Transverse colon (tissue), 3 donors: ENCODE measurements at regions not wholly inside any gene's neighbourhood (a gene's known extent, or its start where the extent isn't known, plus 50 kb on each side); places are given as distances from the start of the nearest gene placed in this dataset.
A peak's percentile ranks its signal among the peaks of the same experiment; 100 is the strongest.
"Not testable (repeated sequence)": the region's sequence is repeated elsewhere in the genome, so short reads cannot be mapped to it uniquely, and the experiment has no call there.

Experiments used
- EP300 ChIP-seq: sonication (generic); formaldehyde crosslinking; IDR thresholded peaks from one replicate; pipeline ENCODE4 v1.6.1; 2017; ENCODE audit warnings: antibody characterized with exemption, low read depth
- TF ChIP-seq, protein P1 (sequence below), 5 experiments: fragments of 200-600 bp in 3 of 5; fragments of 450-650 bp in 2 of 5; sonication (generic) in 3 of 5; IDR thresholded peaks; 1 replicate in 2 of 5; 2 replicates in 3 of 5; pipeline ENCODE4 v1.5.1; 2016 to 2017; ENCODE audit warnings: antibody characterized with exemption in 5 of 5, inconsistent platforms in 3 of 5, mild to moderate bottlenecking in 2 of 5, moderate library complexity in 1 of 5

DNA sequence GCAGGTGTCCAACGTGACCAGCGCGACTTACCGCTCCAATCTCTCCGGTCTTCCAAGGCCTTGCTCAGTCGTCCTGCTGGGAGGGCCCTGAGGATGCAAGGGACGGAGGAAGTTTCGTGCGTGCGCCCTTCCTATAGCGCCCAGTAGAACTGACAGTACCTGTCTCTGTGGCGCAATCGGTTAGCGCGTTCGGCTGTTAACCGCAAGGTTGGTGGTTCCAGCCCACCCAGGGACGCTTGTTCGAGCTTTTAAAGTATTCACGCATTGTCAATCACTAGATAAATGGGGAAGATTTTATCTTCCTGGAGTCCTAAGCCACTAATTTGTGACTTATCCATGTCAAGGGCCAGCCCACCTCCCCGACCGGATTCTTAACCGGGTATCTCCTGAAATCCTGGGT is 141.1 kb upstream of the NOTCH2NLA start:
- TF ChIP-seq, protein P1, sequence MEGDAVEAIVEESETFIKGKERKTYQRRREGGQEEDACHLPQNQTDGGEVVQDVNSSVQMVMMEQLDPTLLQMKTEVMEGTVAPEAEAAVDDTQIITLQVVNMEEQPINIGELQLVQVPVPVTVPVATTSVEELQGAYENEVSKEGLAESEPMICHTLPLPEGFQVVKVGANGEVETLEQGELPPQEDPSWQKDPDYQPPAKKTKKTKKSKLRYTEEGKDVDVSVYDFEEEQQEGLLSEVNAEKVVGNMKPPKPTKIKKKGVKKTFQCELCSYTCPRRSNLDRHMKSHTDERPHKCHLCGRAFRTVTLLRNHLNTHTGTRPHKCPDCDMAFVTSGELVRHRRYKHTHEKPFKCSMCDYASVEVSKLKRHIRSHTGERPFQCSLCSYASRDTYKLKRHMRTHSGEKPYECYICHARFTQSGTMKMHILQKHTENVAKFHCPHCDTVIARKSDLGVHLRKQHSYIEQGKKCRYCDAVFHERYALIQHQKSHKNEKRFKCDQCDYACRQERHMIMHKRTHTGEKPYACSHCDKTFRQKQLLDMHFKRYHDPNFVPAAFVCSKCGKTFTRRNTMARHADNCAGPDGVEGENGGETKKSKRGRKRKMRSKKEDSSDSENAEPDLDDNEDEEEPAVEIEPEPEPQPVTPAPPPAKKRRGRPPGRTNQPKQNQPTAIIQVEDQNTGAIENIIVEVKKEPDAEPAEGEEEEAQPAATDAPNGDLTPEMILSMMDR (IDR thresholded peaks at IDR 0.05) = peak in 2 of 5 experiments; percentile 9 to 15
- not testable (repeated sequence) for TF ChIP-seq EP300
